Psoas muscle (tissue), 7 donors: ENCODE measurements at regions not wholly inside any gene's neighbourhood (a gene's known extent, or its start where the extent isn't known, plus 50 kb on each side); places are given as distances from the start of the nearest gene placed in this dataset.

Source experiments
- ATAC-seq, 4 donors: fragments of 200-7000 bp; cut with Tn5 transposase; one replicate each; pipeline ENCODE4 v1.9.1; 2020; ENCODE audit warnings: moderate library complexity in 3 of 4, mild to moderate bottlenecking in 2 of 4
- DNase-seq, 2 donors: peaks; one replicate each; pipeline ENCODE4 v3.0.0-alpha.2; 2020
- H3K27ac ChIP-seq: fragments of 200-600 bp; one replicate; pipeline ENCODE4 v1.8.0; 2022
- H3K27me3 ChIP-seq, 3 donors: fragments of 200-600 bp in 1 of 3; one replicate each; pipeline versions ENCODE4 v1.6.1 to v1.8.0; 2013 to 2022; ENCODE audit warnings: low read length in 2 of 3, mild to moderate bottlenecking in 2 of 3, moderate library complexity in 1 of 3; ENCODE audit not compliant: insufficient read depth in 3 of 3
- H3K36me3 ChIP-seq, 2 donors: fragments of 200-600 bp in 1 of 2; one replicate each; pipeline versions ENCODE4 v1.6.1 to v1.8.0; 2013 to 2022; ENCODE audit warnings: low read depth in 1 of 2, mild to moderate bottlenecking in 1 of 2, moderate library complexity in 1 of 2; ENCODE audit not compliant: insufficient read depth in 1 of 2
- H3K4me1 ChIP-seq: fragments of 200-600 bp; one replicate; pipeline ENCODE4 v1.8.0; 2022
- H3K4me3 ChIP-seq: fragments of 200-600 bp; one replicate; pipeline ENCODE4 v1.8.0; 2022; ENCODE audit warnings: mild to moderate bottlenecking
- H3K9me3 ChIP-seq: fragments of 200-600 bp; one replicate; pipeline ENCODE4 v1.8.0; 2022
- WGBS, 3 donors: extraction: QIAGEN DNeasy Blood & Tissue Kit; methylation state at CpG; one replicate each; pipeline versions ENCODE4 v1.1.6 to v1.1.7; 2013; 5-methylcytosine and 5-hydroxymethylcytosine counted together
- intact Hi-C, 2 donors: fragments of 100-400 bp; cut with DNase I; formaldehyde crosslinking; loops; one replicate each; pipeline versions ENCODE4 v1.11.0 to v1.14.2; 2022
- TF ChIP-seq, protein P1 (sequence below): fragments of 200-600 bp; IDR thresholded peaks from one replicate; pipeline ENCODE4 v1.8.0; 2022; ENCODE audit warnings: antibody characterized with exemption
- donor health status: healthy with polysubstance abuse.
- donor health status: DM: no; HTN: no; CAD: no; lungs with moderate emphysema.
- donor health status: Bipolar disorder and iron deficiency.
- donor health status: healthy.
- donor health status: DM: yes; HTN: yes; CAD: no.
- donor health status: DM: no; HTN: no; CAD: no.
- donor health status: DM: yes; HTN: yes; CAD: no.

DNA sequence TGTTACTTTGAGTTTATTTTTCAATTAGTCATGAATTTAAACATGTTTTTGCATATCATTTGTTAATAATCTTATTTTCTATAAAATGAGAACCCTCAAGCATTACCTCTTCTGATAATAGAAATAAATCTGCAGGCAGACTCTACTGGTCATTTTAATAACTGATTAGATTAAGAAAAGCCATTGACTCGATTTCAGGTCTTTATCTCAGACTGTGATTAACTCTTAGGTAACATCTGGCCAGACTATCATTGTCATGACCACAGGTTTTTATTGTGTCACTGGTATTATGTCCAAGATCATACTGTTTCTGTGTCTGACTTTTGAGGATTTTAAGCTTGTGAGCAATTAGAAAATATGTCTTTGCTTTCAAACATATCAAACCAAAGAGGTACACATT, 83.6 kb upstream of the SLC13A1 start:
- 46 to 56% (median 51%) methylated on average over 1 of the region's 1 CpG for WGBS, 3 donors
- Histone ChIP-seq H3K4me3 (no peak overlapping the region), H3K4me1 (no peaks in the 10 kb centered on the region), H3K27ac (no peak overlapping the region), H3K9me3 (peaks cover 10% of the 10 kb centered on the region), H3K27me3 (no peaks in the 10 kb centered on the region), H3K36me3 (no peaks in the 10 kb centered on the region)
- intact Hi-C loops = no loop called here
- ATAC-seq = no peak
- TF ChIP-seq, protein P1, sequence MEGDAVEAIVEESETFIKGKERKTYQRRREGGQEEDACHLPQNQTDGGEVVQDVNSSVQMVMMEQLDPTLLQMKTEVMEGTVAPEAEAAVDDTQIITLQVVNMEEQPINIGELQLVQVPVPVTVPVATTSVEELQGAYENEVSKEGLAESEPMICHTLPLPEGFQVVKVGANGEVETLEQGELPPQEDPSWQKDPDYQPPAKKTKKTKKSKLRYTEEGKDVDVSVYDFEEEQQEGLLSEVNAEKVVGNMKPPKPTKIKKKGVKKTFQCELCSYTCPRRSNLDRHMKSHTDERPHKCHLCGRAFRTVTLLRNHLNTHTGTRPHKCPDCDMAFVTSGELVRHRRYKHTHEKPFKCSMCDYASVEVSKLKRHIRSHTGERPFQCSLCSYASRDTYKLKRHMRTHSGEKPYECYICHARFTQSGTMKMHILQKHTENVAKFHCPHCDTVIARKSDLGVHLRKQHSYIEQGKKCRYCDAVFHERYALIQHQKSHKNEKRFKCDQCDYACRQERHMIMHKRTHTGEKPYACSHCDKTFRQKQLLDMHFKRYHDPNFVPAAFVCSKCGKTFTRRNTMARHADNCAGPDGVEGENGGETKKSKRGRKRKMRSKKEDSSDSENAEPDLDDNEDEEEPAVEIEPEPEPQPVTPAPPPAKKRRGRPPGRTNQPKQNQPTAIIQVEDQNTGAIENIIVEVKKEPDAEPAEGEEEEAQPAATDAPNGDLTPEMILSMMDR = no peak
- no peak for DNase-seq

DNA sequence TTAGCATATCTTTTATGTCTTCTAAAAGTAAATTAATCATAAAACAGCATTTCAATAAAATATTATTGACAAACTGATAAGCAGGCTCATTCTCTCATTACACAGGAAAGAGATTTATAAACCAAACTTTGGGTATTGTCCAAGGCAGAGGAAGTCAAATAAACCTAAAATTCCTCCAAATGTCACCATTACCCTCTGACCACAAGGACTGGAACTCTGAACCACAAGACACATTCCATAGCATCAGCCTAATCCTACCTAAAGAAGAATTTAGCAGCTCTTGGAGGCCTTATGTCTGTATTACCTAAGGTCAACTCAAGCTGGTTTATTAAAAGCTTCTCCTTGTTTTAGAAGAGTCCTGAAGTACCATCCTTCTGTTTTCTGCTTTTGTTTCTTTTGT, 82.4 kb upstream of the SLC13A1 start:
- TF ChIP-seq, protein P1 = no peak
- DNase-seq (no peak), ATAC-seq (no peak)
- H3K27ac ChIP-seq = no peak overlapping the region
- no peaks in the 10 kb centered on the region for H3K4me1 ChIP-seq
- no peaks in the 10 kb centered on the region for H3K27me3 ChIP-seq
- intact Hi-C loops = no loop called here
- H3K9me3 ChIP-seq = peaks cover under 1% of the 10 kb centered on the region
- H3K36me3 ChIP-seq = no peaks in the 10 kb centered on the region
- H3K4me3 ChIP-seq = no peak overlapping the region

DNA sequence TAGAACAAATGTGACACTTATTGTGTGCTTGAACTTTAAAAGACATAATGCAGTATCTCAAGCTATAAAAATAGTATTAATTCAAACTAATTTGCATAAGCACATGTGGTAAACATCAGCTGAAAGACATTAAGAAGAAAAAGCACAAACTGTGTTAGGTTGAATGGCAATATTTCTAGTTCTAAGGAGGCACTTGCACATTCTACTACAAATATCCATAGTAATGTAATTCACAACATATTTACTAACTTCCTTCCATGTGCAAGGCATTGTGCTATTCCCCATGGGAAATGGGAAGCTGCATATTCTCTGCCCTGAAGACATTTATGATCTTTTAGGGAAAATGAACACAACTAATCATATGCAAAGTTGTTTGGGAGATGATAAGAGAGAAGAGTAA, 80.2 kb upstream of the SLC13A1 start:
- H3K27me3 ChIP-seq = no peaks in the 10 kb centered on the region
- DNase-seq = no peak
- TF ChIP-seq, protein P1 = no peak
- no peaks in the 10 kb centered on the region for H3K9me3 ChIP-seq
- H3K27ac ChIP-seq = no peak overlapping the region
- H3K36me3 ChIP-seq = no peaks in the 10 kb centered on the region
- H3K4me1 ChIP-seq = no peaks in the 10 kb centered on the region
- intact Hi-C loops = no loop called here
- no peak for ATAC-seq
- no peak overlapping the region for H3K4me3 ChIP-seq

DNA sequence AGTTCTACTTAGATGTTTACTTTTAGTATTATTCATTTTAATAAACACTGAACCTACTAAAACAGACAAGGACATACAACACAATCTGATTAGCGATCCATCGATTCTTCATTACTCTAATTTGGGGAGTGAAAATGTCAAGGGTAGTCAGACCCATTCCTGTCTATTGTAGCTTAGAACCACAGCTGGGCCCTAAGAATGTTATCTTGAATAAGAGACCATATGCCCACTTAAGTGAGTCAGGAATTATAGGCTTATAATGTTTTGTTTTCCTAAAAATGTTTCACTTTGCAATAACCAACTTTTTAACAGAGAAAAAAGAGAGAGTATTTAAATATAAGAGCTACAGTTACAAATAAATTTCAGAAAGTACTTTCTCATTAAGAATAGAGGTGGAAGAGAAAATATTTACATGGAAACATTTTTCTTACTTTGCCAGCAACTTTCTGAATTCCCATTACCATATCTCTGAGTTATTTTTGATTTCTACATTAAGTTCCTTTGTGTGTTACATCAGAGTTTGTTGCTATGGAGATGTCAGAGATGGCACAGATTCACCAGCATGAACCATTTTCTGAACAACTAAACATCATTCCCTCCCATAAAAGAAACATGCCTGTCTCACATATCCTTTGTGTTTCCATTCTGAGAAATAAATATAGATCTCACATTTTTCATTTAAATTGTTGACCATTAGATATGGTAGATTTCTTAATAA, 75.4 kb upstream of the SLC13A1 start:
- DNase-seq = no peak
- ATAC-seq = no peak
- Histone ChIP-seq H3K4me1 (no peaks in the 10 kb centered on the region), H3K4me3 (no peak overlapping the region), H3K27me3 (no peaks in the 10 kb centered on the region), H3K27ac (no peak overlapping the region), H3K36me3 (no peaks in the 10 kb centered on the region), H3K9me3 (no peaks in the 10 kb centered on the region)
- intact Hi-C loops = no loop called here
- WGBS, 3 donors = 91 to 94% (median 94%) methylated on average over 2 of the region's 2 CpGs
- TF ChIP-seq, protein P1 = no peak

DNA sequence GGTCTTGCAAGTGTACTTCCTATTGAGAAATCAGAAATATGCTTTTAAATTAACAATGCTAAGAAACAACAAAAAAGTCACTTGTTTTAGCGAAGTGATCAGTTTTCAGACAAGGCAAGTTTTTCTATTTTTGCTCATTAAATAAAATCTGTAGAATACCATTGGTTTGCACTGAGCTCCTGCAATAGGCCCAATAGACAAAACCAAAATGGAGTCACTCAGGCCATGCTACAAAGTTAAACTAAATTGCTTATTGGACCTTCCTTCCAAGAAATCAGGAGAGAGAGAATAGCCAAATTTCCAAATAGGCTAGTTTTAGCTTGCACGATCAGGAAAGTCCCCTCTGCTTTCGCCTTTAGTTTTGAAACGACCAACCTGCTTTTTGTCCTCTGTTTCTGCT, 73.4 kb upstream of the SLC13A1 start:
- 91 to 96% (median 94%) methylated on average over 4 of the region's 4 CpGs for WGBS, 3 donors
- Histone ChIP-seq H3K27me3 (no peaks in the 10 kb centered on the region), H3K4me3 (no peak overlapping the region), H3K36me3 (no peaks in the 10 kb centered on the region), H3K27ac (no peak overlapping the region), H3K9me3 (no peaks in the 10 kb centered on the region), H3K4me1 (no peaks in the 10 kb centered on the region)
- intact Hi-C loops = no loop called here
- TF ChIP-seq, protein P1 = no peak
- no peak for ATAC-seq
- DNase-seq = no peak
